GM19397 (cell line): ENCODE measurements at regions not wholly inside any gene's neighbourhood (a gene's known extent, or its start where the extent isn't known, plus 50 kb on each side); places are given as distances from the start of the nearest gene placed in this dataset.
"Not testable (repeated sequence)": the region's sequence is repeated elsewhere in the genome, so short reads cannot be mapped to it uniquely, and the experiment has no call there.

Experiments used
- ATAC-seq: cut with Tn5 transposase; IDR thresholded peaks from one replicate; pipeline ENCODE4 v1.9.1; 2021; ENCODE audit warnings: mild to moderate bottlenecking, moderate library complexity; ENCODE audit not compliant: unreplicated experiment

- no peak for ATAC-seq
These were observed 180.8 kb downstream of the PYDC2 start for GRCh38 chr3:191641789-191642188.

- ATAC-seq, result no peak
These were observed 183.3 kb downstream of the PYDC2 start for GRCh38 chr3:191644291-191644690.

- no peak for ATAC-seq
These were observed 185.3 kb downstream of the PYDC2 start for GRCh38 chr3:191646242-191646641.

GRCh38 chr3:191648787-191649186 is 187.8 kb downstream of the PYDC2 start:
- ATAC-seq, result no peak

GRCh38 chr3:191649626-191650025 is 188.7 kb downstream of the PYDC2 start:
- no peak for ATAC-seq

GRCh38 chr3:191658781-191659419 is 197.9 kb downstream of the PYDC2 start:
- not testable (repeated sequence) for ATAC-seq

GRCh38 chr3:191662150-191662549 is 201.2 kb downstream of the PYDC2 start:
- not testable (repeated sequence) for ATAC-seq

- no peak for ATAC-seq
These were observed 220.1 kb downstream of the PYDC2 start for GRCh38 chr3:191680989-191681597.

GRCh38 chr3:191682961-191683360 is 222.0 kb downstream of the PYDC2 start:
- ATAC-seq, result no peak

GRCh38 chr3:191686626-191687025 is 225.7 kb downstream of the PYDC2 start:
- no peak for ATAC-seq

- ATAC-seq, result no peak
These were observed 227.9 kb downstream of the PYDC2 start for GRCh38 chr3:191688756-191689433.

GRCh38 chr3:191691184-191691583 is 230.2 kb downstream of the PYDC2 start:
- not testable (repeated sequence) for ATAC-seq

- ATAC-seq, result no peak
These were observed 234.3 kb downstream of the PYDC2 start for GRCh38 chr3:191695131-191695814.

GRCh38 chr3:191695815-191696153 is 234.8 kb downstream of the PYDC2 start:
- no peak for ATAC-seq

GRCh38 chr3:191696348-191696747 is 235.4 kb downstream of the PYDC2 start:
- no peak for ATAC-seq

- ATAC-seq, result no peak
These were observed 238.6 kb downstream of the PYDC2 start for GRCh38 chr3:191699546-191699945.

- ATAC-seq, result no peak
These were observed 241.2 kb downstream of the PYDC2 start for GRCh38 chr3:191702121-191702520.

- no peak for ATAC-seq
These were observed 246.9 kb downstream of the PYDC2 start for GRCh38 chr3:191707817-191708216.

GRCh38 chr3:191715585-191715984 is 254.6 kb downstream of the PYDC2 start:
- no peak for ATAC-seq

GRCh38 chr3:191721390-191721861 is 260.5 kb downstream of the PYDC2 start:
- no peak for ATAC-seq

GRCh38 chr3:191721990-191722389 is 261.0 kb downstream of the PYDC2 start:
- ATAC-seq, result no peak

- ATAC-seq, result no peak
These were observed 266.4 kb downstream of the PYDC2 start for GRCh38 chr3:191727338-191727737.
